HL-60 (cell line): ENCODE measurements at regions not wholly inside any gene's neighbourhood (a gene's known extent, or its start where the extent isn't known, plus 50 kb on each side); places are given as distances from the start of the nearest gene placed in this dataset.

ENCODE experiments used
- DNase-seq, 2 experiments: peaks; one replicate each; pipeline ENCODE4 v3.0.0-alpha.2; 2010 to 2020; ENCODE audit warnings: low read depth in 1 of 2, low spot score in 1 of 2
- H3K27ac ChIP-seq: fragments of 250-450 bp; sonication (Bioruptor Pico); replicated peaks from 2 replicates; pipeline ENCODE4 v1.5.1; 2020; ENCODE audit warnings: mild to moderate bottlenecking, moderate library complexity
- H3K27me3 ChIP-seq: fragments of 250-450 bp; sonication (Bioruptor Pico); 2 replicates; pipeline ENCODE4 v1.5.1; 2021; ENCODE audit warnings: mild to moderate bottlenecking, moderate library complexity; ENCODE audit not compliant: insufficient read depth, poor library complexity, severe bottlenecking
- H3K4me3 ChIP-seq: replicated peaks from 2 replicates; pipeline ENCODE4 v1.5.1; 2011; ENCODE audit warnings: mild to moderate bottlenecking, control low read depth, low read length; ENCODE audit not compliant: insufficient read depth
- GABPA ChIP-seq: IDR thresholded peaks from 2 replicates; pipeline ENCODE4 v1.6.1; 2012; ENCODE audit warnings: low read depth
- POLR2AphosphoS5 ChIP-seq: IDR thresholded peaks from 2 replicates; pipeline ENCODE4 v1.6.1; 2012; ENCODE audit warnings: low read depth
- SPI1 ChIP-seq: IDR thresholded peaks from 2 replicates; pipeline ENCODE4 v1.6.1; 2012; ENCODE audit warnings: low read depth, mild to moderate bottlenecking, borderline replicate concordance
- TF ChIP-seq, protein P1 (sequence below): IDR thresholded peaks from 2 replicates; pipeline ENCODE4 v1.6.1; 2012; ENCODE audit warnings: low read depth; ENCODE audit not compliant: insufficient replicate concordance
- TF ChIP-seq, protein P2 (sequence below): IDR thresholded peaks from one replicate; pipeline ENCODE4 v1.5.1; 2011; ENCODE audit warnings: low read length, control low read depth, inconsistent platforms; ENCODE audit not compliant: insufficient read depth

DNA sequence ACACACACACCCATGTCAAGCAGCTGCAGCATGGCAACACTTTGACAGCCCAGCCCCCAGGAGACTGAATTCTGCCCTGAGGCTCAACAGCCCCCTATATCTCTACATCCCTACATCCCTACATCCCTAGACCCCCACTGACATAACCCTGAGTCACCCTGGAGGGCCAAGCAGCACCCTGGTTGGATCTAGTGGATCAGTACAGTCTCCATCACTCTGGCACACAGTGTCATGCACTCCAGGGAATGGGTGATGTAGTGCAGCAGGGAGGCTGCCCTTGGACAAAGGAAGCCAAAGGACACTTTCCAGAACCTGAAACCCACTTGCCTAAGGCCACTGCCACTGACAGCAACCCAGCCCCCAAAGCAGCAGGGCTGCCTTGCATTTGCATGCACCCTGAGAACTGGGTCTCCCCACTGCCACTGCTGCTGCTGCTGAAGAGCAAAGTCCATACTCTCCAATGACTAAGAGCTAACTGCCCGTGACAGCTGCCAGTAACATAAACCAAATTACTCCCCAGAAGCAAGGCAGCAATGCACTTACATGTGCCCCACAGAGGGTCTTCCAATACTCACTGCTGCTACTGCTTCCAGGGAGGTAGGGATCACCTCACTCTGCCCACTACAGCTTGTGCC is 681.6 kb upstream of the KLHL29 start:
- TF ChIP-seq, protein P1, sequence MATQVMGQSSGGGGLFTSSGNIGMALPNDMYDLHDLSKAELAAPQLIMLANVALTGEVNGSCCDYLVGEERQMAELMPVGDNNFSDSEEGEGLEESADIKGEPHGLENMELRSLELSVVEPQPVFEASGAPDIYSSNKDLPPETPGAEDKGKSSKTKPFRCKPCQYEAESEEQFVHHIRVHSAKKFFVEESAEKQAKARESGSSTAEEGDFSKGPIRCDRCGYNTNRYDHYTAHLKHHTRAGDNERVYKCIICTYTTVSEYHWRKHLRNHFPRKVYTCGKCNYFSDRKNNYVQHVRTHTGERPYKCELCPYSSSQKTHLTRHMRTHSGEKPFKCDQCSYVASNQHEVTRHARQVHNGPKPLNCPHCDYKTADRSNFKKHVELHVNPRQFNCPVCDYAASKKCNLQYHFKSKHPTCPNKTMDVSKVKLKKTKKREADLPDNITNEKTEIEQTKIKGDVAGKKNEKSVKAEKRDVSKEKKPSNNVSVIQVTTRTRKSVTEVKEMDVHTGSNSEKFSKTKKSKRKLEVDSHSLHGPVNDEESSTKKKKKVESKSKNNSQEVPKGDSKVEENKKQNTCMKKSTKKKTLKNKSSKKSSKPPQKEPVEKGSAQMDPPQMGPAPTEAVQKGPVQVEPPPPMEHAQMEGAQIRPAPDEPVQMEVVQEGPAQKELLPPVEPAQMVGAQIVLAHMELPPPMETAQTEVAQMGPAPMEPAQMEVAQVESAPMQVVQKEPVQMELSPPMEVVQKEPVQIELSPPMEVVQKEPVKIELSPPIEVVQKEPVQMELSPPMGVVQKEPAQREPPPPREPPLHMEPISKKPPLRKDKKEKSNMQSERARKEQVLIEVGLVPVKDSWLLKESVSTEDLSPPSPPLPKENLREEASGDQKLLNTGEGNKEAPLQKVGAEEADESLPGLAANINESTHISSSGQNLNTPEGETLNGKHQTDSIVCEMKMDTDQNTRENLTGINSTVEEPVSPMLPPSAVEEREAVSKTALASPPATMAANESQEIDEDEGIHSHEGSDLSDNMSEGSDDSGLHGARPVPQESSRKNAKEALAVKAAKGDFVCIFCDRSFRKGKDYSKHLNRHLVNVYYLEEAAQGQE, result no peak
- TF ChIP-seq POLR2AphosphoS5 (no peak), SPI1 (no peak), GABPA (no peak)
- TF ChIP-seq, protein P2, sequence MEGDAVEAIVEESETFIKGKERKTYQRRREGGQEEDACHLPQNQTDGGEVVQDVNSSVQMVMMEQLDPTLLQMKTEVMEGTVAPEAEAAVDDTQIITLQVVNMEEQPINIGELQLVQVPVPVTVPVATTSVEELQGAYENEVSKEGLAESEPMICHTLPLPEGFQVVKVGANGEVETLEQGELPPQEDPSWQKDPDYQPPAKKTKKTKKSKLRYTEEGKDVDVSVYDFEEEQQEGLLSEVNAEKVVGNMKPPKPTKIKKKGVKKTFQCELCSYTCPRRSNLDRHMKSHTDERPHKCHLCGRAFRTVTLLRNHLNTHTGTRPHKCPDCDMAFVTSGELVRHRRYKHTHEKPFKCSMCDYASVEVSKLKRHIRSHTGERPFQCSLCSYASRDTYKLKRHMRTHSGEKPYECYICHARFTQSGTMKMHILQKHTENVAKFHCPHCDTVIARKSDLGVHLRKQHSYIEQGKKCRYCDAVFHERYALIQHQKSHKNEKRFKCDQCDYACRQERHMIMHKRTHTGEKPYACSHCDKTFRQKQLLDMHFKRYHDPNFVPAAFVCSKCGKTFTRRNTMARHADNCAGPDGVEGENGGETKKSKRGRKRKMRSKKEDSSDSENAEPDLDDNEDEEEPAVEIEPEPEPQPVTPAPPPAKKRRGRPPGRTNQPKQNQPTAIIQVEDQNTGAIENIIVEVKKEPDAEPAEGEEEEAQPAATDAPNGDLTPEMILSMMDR, result no peak
- H3K4me3 ChIP-seq, result no peak overlapping the region
- DNase-seq, result no peak

DNA sequence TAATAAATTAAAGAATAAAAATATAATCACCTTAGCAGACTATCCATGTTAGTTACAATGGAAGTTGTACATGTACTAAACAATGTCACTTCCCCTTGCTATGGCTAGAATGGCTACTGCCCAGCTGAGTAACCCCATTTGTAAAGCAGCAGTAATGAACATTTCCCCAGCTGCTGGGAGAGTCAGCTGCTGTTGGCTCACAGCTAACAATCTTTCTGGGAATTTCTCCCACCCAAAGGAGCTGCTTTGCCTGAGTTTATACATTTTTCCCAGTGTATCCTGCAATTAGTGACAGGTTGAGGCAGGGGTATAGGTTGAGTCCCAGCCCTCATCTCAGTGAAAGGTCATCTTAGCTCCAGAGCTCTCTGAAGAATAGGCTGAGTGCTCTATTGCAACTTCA is 665.6 kb upstream of the KLHL29 start:
- no peaks in the 10 kb centered on the region for H3K27me3 ChIP-seq
- TF ChIP-seq POLR2AphosphoS5 (no peak), SPI1 (no peak), GABPA (no peak)
- TF ChIP-seq, protein P2, result no peak
- TF ChIP-seq, protein P1, result no peak
- H3K27ac ChIP-seq, result no peak overlapping the region
- no peak overlapping the region for H3K4me3 ChIP-seq
- no peak for DNase-seq

More for the DNA sequence above, 681.6 kb upstream of the KLHL29 start:
- no peaks in the 10 kb centered on the region for H3K27me3 ChIP-seq
- no peak overlapping the region for H3K27ac ChIP-seq

DNA sequence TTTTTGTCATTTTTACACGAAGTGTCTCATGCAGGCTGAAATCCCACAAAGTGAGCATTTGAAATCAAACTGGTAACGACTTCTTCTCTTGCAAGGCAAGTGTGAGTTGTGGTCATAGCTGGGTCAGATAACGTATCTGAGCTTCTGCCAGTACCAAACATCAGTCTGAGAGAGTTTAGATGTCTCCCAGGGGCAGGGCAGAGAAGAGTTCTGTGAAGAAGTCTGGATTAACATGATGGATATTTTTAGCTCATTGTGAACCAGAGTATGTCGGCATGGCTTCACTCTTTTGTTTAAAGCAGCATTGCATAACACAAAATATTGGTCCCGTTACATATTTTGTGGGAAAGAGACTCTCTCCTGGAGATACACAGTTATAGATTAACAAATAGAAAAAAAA is 655.5 kb upstream of the KLHL29 start:
- no peak for TF ChIP-seq POLR2AphosphoS5
- TF ChIP-seq, protein P1, result no peak
- TF ChIP-seq GABPA, result no peak
- TF ChIP-seq, protein P2, result no peak
- no peak for TF ChIP-seq SPI1
- no peak for DNase-seq
- Histone ChIP-seq H3K4me3 (no peak overlapping the region), H3K27me3 (no peaks in the 10 kb centered on the region), H3K27ac (no peak overlapping the region)
